Stimulated activated CD4-positive, alpha-beta T cell treated with anti-CD3 and anti-CD28 coated beads, Interleukin-15, amount 100 ng/mL, for 1 hour (primary cell): ENCODE measurements at regions not wholly inside any gene's neighbourhood (a gene's known extent, or its start where the extent isn't known, plus 50 kb on each side); places are given as distances from the start of the nearest gene placed in this dataset.

Experiments used
- DNase-seq, 2 donors: peaks; one replicate each; pipeline ENCODE4 v3.0.0-alpha.2; 2020; ENCODE audit warnings: low read depth in 1 of 2, low spot score in 1 of 2

DNA sequence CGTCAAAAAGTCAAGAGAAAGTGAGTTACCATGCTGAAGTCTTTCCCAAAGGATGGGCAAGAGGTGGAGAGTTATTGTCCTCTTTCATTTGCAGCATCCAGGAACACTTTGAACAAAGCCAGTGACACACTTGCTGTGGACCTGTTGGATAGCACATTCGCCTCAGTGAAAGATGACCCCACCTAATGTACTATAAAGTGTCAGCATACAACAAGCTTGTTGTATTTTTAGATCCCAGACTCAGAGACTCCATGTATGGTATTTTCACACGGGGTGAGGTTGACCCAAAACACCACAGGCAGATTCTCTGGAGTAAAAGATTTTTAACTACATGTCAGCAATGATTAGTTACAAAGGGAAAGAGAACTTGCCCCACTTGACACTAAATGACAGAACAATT lies 273.8 kb downstream of the PTBP2 start:
- no peak for DNase-seq

DNA sequence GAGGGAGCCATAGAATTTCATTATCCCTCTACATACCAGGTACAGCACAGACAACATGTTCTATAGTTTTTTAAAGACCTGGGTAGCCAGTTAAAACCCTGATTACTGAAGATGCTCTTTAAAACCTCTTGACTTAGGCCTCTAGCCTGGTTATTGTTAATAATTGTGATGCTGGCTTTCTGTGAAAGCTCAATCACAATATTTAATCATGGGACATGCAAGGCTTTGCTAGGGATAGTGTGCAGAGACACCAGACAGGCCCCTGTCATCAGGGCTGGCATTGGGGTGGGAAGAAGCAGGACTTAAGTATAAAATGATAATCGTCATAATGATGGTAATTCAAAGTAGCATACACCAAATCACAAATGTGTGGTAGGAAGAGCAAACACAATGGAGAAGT lies 274.4 kb downstream of the PTBP2 start:
- DNase-seq = no peak

DNA sequence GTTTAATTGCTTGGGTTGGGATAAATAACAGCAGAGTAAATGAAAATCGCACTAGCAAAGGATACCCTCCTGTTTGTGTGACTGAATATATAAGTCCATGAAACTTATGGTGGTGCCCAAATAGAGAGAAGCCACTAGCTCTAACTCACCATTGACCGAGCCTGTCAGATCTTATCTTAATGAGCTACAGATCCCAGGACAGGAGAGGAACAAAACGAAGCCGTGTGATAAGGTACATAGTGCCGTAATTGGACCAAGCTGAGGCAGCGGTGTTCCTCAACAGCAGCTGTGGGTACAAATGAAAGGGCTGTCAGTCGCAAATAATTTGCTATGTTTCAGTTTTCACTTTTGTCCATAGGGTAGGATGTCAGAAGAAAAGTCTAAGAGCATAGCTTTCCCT lies 276.1 kb downstream of the PTBP2 start:
- DNase-seq = no peak

DNA sequence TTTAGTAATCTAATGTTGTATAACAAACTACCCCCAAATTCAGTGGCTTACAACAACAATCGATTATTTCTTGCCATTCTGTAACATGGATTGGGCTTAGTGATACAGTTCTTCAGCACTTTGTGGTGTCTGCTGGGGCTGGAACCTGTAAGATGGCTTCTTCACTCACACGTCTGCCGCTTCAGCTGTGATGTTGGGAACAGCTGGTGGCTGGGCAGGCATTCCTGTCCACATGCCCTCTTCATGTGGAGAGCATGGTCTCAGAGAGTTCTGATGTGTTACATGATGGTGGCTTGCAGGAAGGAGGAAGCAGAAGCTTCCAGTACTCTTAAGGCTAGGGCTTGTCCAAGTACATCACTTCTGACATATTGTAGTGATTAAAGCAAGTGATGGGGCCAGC lies 276.9 kb downstream of the PTBP2 start:
- no peak for DNase-seq

DNA sequence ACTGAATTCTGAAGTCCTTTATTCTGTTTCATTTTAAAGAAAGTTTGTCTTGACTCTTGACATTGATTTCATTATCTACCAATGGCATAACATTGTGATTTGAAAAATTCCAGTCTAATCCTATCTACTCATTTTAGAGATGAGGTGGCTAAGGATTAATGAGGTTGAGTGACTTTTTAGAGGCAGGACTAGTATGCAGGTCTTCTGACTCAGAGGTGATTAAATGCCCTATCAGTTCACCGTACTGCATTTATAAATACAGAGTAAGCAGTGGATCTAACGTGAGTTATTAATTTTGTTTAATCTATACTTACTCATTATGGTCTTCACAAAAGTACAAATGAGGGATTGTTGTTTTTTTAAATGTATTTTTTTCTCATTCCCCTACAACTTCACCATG lies 277.6 kb downstream of the PTBP2 start:
- DNase-seq = no peak

DNA sequence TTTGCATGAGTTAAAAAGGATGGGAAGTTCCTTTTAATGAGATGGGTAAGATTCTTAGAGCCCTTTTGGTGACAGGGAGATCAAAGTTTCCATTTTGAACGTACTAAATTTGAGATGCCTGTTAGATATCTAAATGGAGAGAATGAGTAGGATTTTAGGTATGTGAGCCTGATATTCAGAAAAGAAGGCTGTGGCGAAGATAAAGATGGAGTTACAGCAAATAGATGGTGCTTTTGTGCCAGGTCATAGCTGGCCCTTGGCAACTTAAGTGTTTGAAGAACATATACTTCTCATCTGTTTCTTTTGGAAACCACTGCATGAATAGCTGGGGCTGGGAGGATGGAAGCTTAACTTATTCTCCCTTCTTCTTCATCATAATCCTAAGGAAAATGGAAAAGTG lies 282.5 kb downstream of the PTBP2 start:
- DNase-seq = no peak

DNA sequence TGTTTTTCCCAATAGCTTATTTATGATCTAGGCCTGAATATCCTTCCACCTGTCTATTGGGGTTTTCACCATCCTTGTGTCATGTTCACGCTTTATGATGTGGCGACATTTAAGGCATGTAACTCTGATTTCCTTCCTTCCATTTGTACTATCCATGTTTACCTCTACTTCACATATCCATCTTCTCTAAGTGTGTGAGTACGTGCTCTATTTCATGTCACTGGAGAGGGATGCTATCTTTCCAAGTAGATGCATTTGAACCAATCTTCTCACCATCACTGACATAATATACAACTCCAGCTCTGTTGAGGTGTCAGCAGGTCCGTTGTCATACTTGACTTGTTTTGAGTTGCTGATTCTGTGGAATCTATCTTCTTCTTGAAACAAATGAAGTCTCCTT lies 283.2 kb downstream of the PTBP2 start:
- no peak for DNase-seq

DNA sequence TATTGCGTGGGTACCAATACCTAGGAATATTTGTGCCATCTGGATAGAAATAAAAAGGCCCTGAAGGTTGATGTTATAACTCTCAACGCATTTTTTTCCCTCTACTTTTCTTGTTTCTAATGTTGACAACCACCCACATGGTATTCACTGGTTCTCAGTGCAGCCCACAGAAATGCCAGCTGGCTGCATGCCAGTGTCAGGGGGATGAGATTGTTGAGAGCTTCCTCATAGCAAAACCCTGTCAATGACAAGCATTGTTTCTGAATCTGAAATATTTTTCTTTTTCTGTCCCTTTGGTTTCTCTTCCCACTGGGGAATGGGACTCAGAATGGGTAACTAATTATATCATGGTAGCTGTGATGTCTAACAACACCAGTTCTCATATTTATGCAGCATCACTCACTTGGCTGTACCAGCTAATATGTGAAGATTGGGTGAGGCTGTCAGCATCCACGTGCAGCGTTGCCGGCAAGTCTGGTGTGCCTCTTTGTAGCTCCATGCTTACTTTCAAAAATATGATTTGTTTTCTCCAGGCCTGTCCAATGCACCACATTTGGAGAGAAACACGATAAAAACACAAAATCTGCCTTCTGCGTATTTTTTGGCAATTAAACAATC lies 284.6 kb downstream of the PTBP2 start:
- DNase-seq = no peak

DNA sequence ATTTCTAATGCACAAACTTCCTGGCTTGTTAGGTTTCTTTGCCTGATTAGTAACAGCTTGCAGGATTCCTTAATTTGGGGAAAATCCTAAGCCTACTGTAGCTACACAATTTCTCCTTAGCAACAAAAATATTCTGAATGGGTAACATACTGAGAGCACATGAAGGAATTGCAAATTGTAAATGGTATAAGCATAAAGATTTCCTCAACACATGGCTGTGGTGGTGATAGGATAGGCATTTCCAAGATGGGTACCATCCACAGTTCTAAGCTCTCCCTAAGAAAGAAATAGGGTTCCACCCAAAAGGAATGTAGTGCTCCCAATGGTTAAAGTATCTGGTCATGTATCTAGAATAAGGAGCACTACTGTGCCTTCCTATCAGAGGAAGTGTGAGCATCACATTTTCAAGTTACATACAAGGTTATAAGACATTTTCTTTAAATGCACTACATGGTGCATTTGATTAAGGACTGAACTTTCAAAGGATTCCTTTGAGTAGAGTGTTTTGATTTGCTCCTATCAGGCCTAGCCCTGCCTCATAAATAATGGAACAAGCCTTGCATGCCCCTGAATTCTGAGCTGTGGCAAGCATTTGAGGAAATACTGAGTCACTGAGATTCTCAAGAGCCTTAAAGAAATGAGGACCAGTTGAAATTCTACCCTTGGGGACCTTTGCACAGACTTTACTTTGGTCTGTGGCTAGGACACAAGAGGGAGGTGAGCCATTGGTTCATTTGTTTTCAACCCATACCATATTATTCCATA lies 286.4 kb downstream of the PTBP2 start:
- no peak for DNase-seq

DNA sequence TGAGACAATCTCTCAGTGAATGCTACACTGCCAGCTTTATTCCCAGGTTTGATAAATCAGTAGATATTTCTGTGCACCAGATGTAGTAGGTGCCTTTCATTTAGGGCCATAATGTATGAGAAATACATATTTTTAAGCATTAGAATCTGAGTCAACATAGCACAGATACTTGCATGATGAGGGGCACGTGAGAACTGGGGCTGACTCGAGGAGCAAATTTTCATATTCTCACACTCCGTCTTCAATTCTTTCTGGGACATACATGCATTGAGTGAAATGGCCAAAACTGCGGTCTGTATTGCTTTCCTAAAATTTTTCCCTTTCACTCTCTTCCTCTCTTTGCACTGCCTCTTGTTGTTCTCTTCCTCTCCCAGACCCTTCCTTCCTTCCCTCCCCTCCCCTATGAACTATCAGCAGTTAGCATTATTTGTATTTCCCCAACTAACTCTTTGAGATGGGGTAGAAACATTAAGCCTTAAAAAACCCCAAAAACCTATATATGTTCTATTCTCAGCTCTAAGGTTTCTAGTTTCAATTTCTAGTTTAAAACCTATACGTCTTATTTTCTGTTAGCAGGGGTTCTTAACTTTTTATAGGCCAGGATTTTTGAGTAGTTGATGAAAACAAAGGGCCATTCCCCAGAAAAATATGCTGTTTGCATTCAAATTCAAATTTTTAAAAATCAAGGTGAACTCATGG lies 289.1 kb downstream of the PTBP2 start:
- no peak for DNase-seq

DNA sequence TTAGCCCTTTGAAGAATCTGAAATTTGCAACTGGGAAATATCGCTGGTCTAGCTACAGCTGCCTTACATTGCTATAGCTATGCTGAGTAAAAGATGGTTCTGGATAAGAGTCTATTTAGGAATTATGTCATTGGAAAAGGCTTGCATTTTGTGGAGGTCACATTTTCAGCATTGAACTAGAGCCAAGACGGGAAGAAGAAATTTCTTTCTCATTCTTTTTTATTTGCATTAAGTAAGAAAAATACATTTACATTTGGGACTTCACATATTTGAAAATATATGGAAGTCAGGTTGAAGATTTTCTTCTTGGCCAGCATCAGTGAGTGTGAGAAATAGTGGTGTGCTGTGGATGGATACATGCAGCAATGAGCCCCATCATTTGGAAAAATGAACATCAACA lies 291.6 kb downstream of the PTBP2 start:
- DNase-seq = no peak

DNA sequence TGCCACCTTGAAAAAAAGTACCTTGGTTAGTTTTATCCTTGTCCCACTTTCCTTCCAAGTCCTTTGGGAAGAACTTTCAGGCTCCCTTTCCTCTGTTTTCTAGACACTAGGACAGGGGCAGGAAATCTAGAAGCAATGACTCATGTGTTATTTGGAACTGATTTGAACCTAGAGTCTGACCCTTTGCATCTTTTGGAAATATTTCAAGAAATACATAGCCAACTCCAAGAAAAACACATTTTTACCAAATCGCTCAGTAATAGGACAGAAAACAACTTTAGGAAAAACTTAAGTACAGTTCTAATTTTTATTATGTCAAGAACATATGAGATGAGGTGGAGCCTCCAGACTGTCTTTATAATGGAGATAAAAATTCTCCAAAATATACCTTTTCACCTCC lies 292.4 kb downstream of the PTBP2 start:
- DNase-seq = no peak

DNA sequence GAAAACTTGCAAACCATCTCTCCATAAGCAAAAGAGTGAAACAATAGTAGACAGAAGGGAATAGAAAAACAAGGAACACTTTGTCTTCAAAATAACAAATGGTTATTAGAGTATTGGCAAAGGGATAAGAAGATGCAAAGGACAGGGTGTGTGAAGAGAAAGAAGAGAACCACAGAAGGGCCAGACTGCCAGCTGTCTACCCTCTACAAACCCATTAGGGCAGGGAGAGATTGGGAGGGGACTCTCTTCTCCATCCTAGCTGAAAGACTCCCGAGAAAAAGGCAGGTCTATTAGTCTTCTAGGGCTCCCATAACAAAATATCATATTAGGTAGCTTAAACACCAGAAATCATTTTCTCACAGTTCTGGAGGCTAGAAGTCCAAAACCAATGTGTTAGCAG lies 292.8 kb downstream of the PTBP2 start:
- DNase-seq = no peak

DNA sequence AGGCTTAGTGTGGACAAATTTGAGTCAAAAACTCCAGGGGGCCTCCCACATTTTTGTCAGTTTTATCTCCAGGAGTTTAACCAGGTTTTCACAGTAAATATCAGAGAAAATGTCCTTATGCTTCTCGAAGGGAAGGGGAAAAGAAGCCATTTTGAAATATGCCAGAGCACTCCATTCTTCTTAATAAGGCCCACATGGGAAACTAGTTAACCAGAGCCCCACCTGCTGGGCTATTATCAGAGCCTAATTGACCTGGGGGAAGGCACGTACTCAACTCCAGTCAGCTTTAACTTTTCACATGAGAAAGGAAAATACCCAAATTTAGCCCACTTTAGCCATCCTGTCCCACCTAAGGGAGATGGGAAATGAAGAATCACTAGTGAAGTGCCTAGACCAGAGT lies 296.3 kb downstream of the PTBP2 start:
- no peak for DNase-seq
